ENCODE measurements at regions not wholly inside any gene's neighbourhood (a gene's known extent, or its start where the extent isn't known, plus 50 kb on each side); places are given as distances from the start of the nearest gene placed in this dataset.

DNA sequence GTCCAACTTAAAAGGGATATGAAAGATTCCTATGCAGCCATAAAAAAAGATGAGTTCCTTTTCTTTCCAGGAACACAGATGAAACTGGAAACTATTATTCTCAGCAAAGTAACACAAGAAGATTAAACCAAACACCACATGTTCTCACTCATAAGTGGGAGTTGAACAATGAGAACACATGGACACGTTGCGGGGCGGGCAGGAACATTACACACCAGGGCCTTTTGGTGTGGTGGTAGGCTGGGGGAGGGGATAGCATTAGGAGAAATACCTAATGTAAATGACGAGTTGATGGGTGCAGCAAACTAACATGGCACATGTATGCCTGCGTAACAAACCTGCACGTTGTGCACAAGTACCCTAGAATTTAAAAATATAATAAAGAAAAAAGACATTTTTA lies 516.1 kb downstream of the LRRC70 start:
- Histone ChIP-seq H3K56ac (ENCODE audit: insufficient read length, low read depth, low read length) (no peak overlapping the region), H3K18ac (ENCODE audit: insufficient read length, low read depth, low read length) (no peak overlapping the region)

More for the DNA sequence above, 516.1 kb downstream of the LRRC70 start:
- no CpG with 5 or more reads among the region's 6 CpGs for WGBS (ENCODE audit: extremely low coverage, insufficient read length, low lambda C conversion rate)
- Mint-ChIP-seq H3K27me3 (ENCODE audit: low read depth) (no peaks in the 10 kb centered on the region; the same call in 1 of the 2 replicates), H3K36me3 (ENCODE audit: insufficient read depth in 1 of 3, low read depth in 3 of 3) (no peaks in the 10 kb centered on the region), H3K9me3 (peaks cover 0 to 2% of the 10 kb centered on the region in 2 experiments; a peak in 2 of 5 replicates), H3K4me3 (no peak overlapping the region), H3K4me1 (no peaks in the 10 kb centered on the region; a peak in 1 of 4 replicates), H3K27ac (no peak overlapping the region)
- H3K9me3 ChIP-seq (ENCODE audit: control insufficient read depth, low read depth, low read length) = no peaks in the 10 kb centered on the region
- H2BK120ac ChIP-seq (ENCODE audit: low read depth, low read length, poor library complexity, severe bottlenecking) = no peak overlapping the region
- H3K9ac ChIP-seq (ENCODE audit: extremely low read depth, insufficient read length, low read length) = no peak overlapping the region
- H3K27ac ChIP-seq (ENCODE audit: insufficient read length, low read depth, low read length) = no peak overlapping the region
- no peak overlapping the region for H3T11ph ChIP-seq (ENCODE audit: low read length)
- H3K23me2 ChIP-seq (ENCODE audit: insufficient read length, low read depth, low read length, poor library complexity, severe bottlenecking) = no peaks in the 10 kb centered on the region
- no peaks in the 10 kb centered on the region for H3K79me1 ChIP-seq (ENCODE audit: insufficient read depth, low read depth, low read length, poor library complexity, severe bottlenecking)
- H2AFZ ChIP-seq (ENCODE audit: low read length) = no peak overlapping the region
- TF ChIP-seq CTCF (conservative IDR thresholded peaks at IDR 0.05) = no peak
- H4K91ac ChIP-seq (ENCODE audit: insufficient read length, low read depth, low read length) = no peak overlapping the region
- no peaks in the 10 kb centered on the region for H3K27me3 ChIP-seq (ENCODE audit: insufficient read depth, low read length)
- H4K20me1 ChIP-seq (ENCODE audit: control insufficient read depth, insufficient read depth, insufficient read length) = no peaks in the 10 kb centered on the region
- H2BK5ac ChIP-seq (ENCODE audit: insufficient read length, low read length) = no peak overlapping the region
- H3K4me1 ChIP-seq (ENCODE audit: insufficient read depth, low read length) = no peaks in the 10 kb centered on the region
- H4K5ac ChIP-seq (ENCODE audit: insufficient read length, low read depth, low read length) = no peak overlapping the region
- no peaks in the 10 kb centered on the region for H3K79me2 ChIP-seq (ENCODE audit: insufficient read depth, low read length)
- no peak overlapping the region for H3K23ac ChIP-seq (ENCODE audit: insufficient read length, low read depth, low read length)
- no peak overlapping the region for H2BK12ac ChIP-seq (ENCODE audit: insufficient read length, low read depth, low read length)
- no peak overlapping the region for H2AK5ac ChIP-seq (ENCODE audit: insufficient read length, low read length)
- H4K8ac ChIP-seq (replicated peaks; ENCODE audit: insufficient read length, low read depth, low read length) = no peak overlapping the region
- no peak overlapping the region for H3K4ac ChIP-seq (ENCODE audit: low read depth, low read length)
- no peak overlapping the region for H3K4me2 ChIP-seq (ENCODE audit: insufficient read depth, insufficient read length, low read length)
- no peak overlapping the region for H3K14ac ChIP-seq (ENCODE audit: insufficient read depth, low read length)
- no peak overlapping the region for H2BK15ac ChIP-seq (ENCODE audit: low read depth, low read length)
- DNase-seq = no peak
- H2BK20ac ChIP-seq (ENCODE audit: low read depth, low read length, poor library complexity, severe bottlenecking) = no peak overlapping the region

Data from H9 (cell line).